MM.1S (cell line): ENCODE measurements at regions not wholly inside any gene's neighbourhood (a gene's known extent, or its start where the extent isn't known, plus 50 kb on each side); places are given as distances from the start of the nearest gene placed in this dataset.

Source experiments
- DNase-seq: peaks from one replicate; pipeline ENCODE4 v3.0.0-alpha.2; 2015
- H2AFZ ChIP-seq: fragments of 300-600 bp; sonication (generic); 2 replicates; pipeline ENCODE4 v1.6.0; 2016; ENCODE audit warnings: antibody characterized with exemption, low read length
- H3F3A ChIP-seq: fragments of 300-600 bp; sonication (generic); 2 replicates; pipeline ENCODE4 v1.6.1; 2016; ENCODE audit warnings: mild to moderate bottlenecking, antibody characterized with exemption, low read length, moderate library complexity, mixed read lengths; ENCODE audit not compliant: insufficient read depth
- H3K27ac ChIP-seq: fragments of 300-600 bp; sonication (generic); 2 replicates; pipeline ENCODE4 v1.5.1; 2016; ENCODE audit warnings: mild to moderate bottlenecking, low read length
- H3K27me3 ChIP-seq: fragments of 300-600 bp; sonication (generic); replicated peaks from 2 replicates; pipeline ENCODE4 v1.6.0; 2016; ENCODE audit warnings: low read length; ENCODE audit not compliant: insufficient read depth
- H3K36me3 ChIP-seq: fragments of 300-600 bp; sonication (generic); replicated peaks from 2 replicates; pipeline ENCODE4 v1.6.1; 2016; ENCODE audit warnings: mild to moderate bottlenecking, low read length, mixed read lengths; ENCODE audit not compliant: insufficient read depth
- H3K4me1 ChIP-seq: fragments of 300-600 bp; sonication (generic); 2 replicates; pipeline ENCODE4 v1.6.1; 2016; ENCODE audit warnings: low read length, mixed read lengths
- H3K4me2 ChIP-seq: fragments of 300-600 bp; sonication (generic); 2 replicates; pipeline ENCODE4 v1.6.0; 2016; ENCODE audit warnings: low read depth, low read length
- H3K4me3 ChIP-seq: fragments of 300-600 bp; sonication (generic); 2 replicates; pipeline ENCODE4 v1.5.1; 2016; ENCODE audit warnings: low read length, mixed read lengths
- H3K79me2 ChIP-seq: fragments of 300-600 bp; sonication (generic); 2 replicates; pipeline ENCODE4 v1.6.1; 2016; ENCODE audit warnings: mixed run types, low read length, mixed read lengths
- H3K9ac ChIP-seq: fragments of 300-600 bp; sonication (generic); 2 replicates; pipeline ENCODE4 v1.6.1; 2016; ENCODE audit warnings: low read length, mixed read lengths
- H3K9me2 ChIP-seq: fragments of 300-600 bp; sonication (generic); replicated peaks from 2 replicates; pipeline ENCODE4 v1.6.1; 2016; ENCODE audit warnings: mild to moderate bottlenecking, low read length, mixed read lengths; ENCODE audit not compliant: insufficient read depth
- H3K9me3 ChIP-seq: fragments of 300-600 bp; sonication (generic); replicated peaks from 2 replicates; pipeline ENCODE4 v1.6.1; 2016; ENCODE audit warnings: mild to moderate bottlenecking, low read length, mixed read lengths; ENCODE audit not compliant: insufficient read depth
- H4K20me1 ChIP-seq: fragments of 300-600 bp; sonication (generic); 2 replicates; pipeline ENCODE4 v1.6.1; 2016; ENCODE audit warnings: mild to moderate bottlenecking, low read length, moderate library complexity, mixed read lengths; ENCODE audit not compliant: insufficient read depth
- EZH2 ChIP-seq: fragments of 300-600 bp; sonication (generic); optimal IDR thresholded peaks from 2 replicates; pipeline ENCODE3; 2017; ENCODE audit warnings: low read depth, mild to moderate bottlenecking, antibody characterized with exemption, low read length, mixed read lengths
- EZH2phosphoT487 ChIP-seq: fragments of 300-600 bp; sonication (generic); IDR thresholded peaks from 2 replicates; pipeline ENCODE4 v1.6.1; 2018; ENCODE audit warnings: antibody characterized with exemption, low read length
- TF ChIP-seq, protein P1 (sequence below): fragments of 300-600 bp; sonication (generic); IDR thresholded peaks from 2 replicates; pipeline ENCODE4 v1.5.1; 2016; ENCODE audit warnings: antibody characterized with exemption, low read length, mixed read lengths

DNA sequence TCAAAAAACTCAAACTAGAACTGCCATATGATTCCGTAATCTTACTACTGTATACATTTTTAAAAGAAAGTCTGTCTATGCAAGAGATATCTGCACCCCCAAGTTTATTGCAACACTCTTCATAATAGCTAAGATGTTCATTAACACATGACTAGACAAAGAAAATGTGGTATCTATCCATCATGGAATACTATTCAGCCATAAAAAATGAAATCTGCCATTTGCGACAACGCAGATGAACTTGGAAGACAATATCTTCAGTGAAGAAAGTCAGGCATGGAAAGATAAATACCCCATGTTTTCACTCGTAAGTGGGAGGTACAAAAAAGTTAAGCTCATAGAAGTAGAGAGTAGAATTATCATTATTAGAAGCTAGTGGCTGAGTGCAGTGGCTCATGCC, 87.3 kb upstream of the DHRSX start:
- H3K9me3 ChIP-seq, result no peaks in the 10 kb centered on the region
- no peaks in the 10 kb centered on the region for H3K4me1 ChIP-seq
- no peak overlapping the region for H2AFZ ChIP-seq
- no peak overlapping the region for H3K27ac ChIP-seq
- H3K9ac ChIP-seq, result no peak overlapping the region
- H4K20me1 ChIP-seq, result no peaks in the 10 kb centered on the region
- H3F3A ChIP-seq, result no peaks in the 10 kb centered on the region
- H3K27me3 ChIP-seq, result no peaks in the 10 kb centered on the region
- no peak overlapping the region for H3K4me3 ChIP-seq
- no peak for DNase-seq
- H3K4me2 ChIP-seq, result no peak overlapping the region
- no peaks in the 10 kb centered on the region for H3K79me2 ChIP-seq
- no peaks in the 10 kb centered on the region for H3K36me3 ChIP-seq
- H3K9me2 ChIP-seq, result no peaks in the 10 kb centered on the region
- TF ChIP-seq, protein P1, sequence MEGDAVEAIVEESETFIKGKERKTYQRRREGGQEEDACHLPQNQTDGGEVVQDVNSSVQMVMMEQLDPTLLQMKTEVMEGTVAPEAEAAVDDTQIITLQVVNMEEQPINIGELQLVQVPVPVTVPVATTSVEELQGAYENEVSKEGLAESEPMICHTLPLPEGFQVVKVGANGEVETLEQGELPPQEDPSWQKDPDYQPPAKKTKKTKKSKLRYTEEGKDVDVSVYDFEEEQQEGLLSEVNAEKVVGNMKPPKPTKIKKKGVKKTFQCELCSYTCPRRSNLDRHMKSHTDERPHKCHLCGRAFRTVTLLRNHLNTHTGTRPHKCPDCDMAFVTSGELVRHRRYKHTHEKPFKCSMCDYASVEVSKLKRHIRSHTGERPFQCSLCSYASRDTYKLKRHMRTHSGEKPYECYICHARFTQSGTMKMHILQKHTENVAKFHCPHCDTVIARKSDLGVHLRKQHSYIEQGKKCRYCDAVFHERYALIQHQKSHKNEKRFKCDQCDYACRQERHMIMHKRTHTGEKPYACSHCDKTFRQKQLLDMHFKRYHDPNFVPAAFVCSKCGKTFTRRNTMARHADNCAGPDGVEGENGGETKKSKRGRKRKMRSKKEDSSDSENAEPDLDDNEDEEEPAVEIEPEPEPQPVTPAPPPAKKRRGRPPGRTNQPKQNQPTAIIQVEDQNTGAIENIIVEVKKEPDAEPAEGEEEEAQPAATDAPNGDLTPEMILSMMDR, result no peak
- TF ChIP-seq EZH2 (no peak), EZH2phosphoT487 (no peak)

DNA sequence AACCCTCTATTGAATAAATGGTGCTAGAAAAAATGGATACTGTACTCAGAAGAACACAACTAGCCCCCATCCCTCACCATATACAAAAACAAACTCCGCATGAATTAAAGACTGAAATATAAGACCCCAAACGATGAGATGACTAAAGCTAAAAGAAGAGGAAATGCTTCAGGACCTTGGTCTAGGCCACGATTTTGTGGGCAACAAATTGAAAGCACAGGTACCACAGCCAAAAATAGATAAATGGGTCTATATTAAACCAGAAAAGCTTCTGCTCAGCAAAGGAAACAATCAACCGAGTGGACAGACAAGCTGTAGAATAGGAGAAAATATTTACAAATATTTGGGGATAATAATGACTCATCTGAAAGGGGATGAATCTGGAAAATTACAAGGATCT, 86.4 kb upstream of the DHRSX start:
- no peak overlapping the region for H3K4me3 ChIP-seq
- no peaks in the 10 kb centered on the region for H3K9me2 ChIP-seq
- no peaks in the 10 kb centered on the region for H3K79me2 ChIP-seq
- no peak overlapping the region for H3K9ac ChIP-seq
- no peak for TF ChIP-seq EZH2phosphoT487
- TF ChIP-seq, protein P1, result no peak
- no peak for TF ChIP-seq EZH2
- peak; percentile 27 for DNase-seq
- H4K20me1 ChIP-seq, result no peaks in the 10 kb centered on the region
- no peaks in the 10 kb centered on the region for H3K27me3 ChIP-seq
- no peak overlapping the region for H3K4me2 ChIP-seq
- H3F3A ChIP-seq, result no peaks in the 10 kb centered on the region
- H3K4me1 ChIP-seq, result no peaks in the 10 kb centered on the region
- no peak overlapping the region for H2AFZ ChIP-seq
- no peaks in the 10 kb centered on the region for H3K36me3 ChIP-seq
- no peaks in the 10 kb centered on the region for H3K9me3 ChIP-seq
- no peak overlapping the region for H3K27ac ChIP-seq

DNA sequence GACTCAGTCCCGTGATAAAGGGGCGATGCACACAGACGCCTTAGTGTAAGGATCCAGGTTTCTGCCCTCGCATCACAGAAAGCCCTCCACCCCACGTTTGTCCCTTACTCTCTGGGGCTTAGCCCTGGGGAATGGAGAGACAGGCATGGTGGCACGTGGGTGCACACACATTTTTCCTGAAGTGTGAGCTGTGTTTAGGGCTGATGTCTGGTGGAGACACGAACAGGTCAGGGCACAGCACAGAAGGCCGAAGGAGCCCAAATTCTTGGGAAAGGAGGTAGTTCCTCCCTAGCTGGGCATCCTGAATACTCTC, 84.3 kb upstream of the DHRSX start:
- Histone ChIP-seq H2AFZ (no peak overlapping the region), H3K9ac (no peak overlapping the region), H3K79me2 (no peaks in the 10 kb centered on the region), H4K20me1 (no peaks in the 10 kb centered on the region), H3K27ac (no peak overlapping the region), H3K36me3 (no peaks in the 10 kb centered on the region), H3K4me2 (no peak overlapping the region), H3K4me3 (no peak overlapping the region), H3F3A (no peaks in the 10 kb centered on the region), H3K27me3 (no peaks in the 10 kb centered on the region), H3K9me3 (no peaks in the 10 kb centered on the region), H3K9me2 (no peaks in the 10 kb centered on the region), H3K4me1 (no peaks in the 10 kb centered on the region)
- TF ChIP-seq, protein P1, result no peak
- TF ChIP-seq EZH2phosphoT487 (no peak), EZH2 (no peak)
- DNase-seq, result no peak
